Right lobe of liver (tissue), 4 donors: ENCODE measurements at regions not wholly inside any gene's neighbourhood (a gene's known extent, or its start where the extent isn't known, plus 50 kb on each side); places are given as distances from the start of the nearest gene placed in this dataset.

ENCODE experiments used
- POLR2A ChIP-seq: fragments of 450-650 bp; IDR thresholded peaks from one replicate; pipeline ENCODE4 v1.6.1; 2017; ENCODE audit warnings: antibody characterized with exemption, mild to moderate bottlenecking
- TF ChIP-seq, protein P1 (sequence below), 4 donors: fragments of 200-600 bp in 3 of 4; fragments of 450-650 bp in 1 of 4; IDR thresholded peaks; one replicate each; pipeline versions ENCODE4 v1.5.1 to v1.8.0; 2016 to 2022; ENCODE audit warnings: antibody characterized with exemption in 4 of 4, mild to moderate bottlenecking in 2 of 4
- donor health status: DM: no; HTN: no; CAD: no.
- donor health status: DM: no; HTN: no; CAD: no.
- donor health status: DM: no; HTN: yes; CAD: no.

DNA sequence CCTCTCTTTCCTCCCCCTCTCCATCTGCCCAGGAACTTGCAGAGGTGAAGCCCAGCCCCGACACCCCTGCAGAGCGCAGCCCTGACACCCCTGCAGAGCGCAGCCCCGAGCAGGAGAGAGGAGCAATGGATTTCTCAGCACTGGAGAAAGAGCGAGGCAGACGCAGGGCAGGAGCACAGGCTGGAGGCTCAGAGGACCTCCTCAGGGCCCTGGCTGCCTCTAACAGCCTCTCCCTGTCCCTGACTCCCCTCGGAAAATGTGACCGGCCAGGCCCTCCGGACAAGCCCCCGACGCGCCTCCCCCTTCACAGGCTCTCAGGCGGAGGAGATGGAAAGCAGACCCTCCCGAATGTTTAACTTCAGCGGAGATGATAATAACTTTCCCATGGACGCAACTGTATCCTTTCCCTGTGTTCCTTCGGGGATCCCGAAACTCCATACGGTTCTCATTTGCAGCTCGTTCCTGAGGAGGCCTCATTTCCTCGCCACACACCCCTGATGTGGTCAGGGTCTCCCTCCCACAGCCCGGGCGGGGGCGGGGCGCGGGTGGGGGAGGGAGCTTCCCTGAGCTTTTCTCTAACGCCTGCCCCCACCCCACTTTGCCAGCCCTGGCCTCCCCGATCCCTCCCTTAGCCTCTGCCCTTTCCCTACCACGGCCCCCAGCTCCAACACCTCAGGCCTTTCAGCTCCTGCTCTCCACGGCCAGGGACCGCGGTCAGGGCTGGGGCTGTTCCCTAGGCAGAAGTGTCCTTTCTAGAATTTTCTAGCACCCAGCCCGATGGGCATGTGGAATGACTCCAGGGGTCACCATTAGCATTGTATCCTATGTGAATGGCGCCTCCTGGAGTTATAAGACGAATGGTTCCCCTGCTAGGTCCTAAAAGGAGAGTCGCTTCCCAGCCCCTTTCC is 201.1 kb upstream of the BCOR start:
- TF ChIP-seq POLR2A, result no peak
- TF ChIP-seq, protein P1, sequence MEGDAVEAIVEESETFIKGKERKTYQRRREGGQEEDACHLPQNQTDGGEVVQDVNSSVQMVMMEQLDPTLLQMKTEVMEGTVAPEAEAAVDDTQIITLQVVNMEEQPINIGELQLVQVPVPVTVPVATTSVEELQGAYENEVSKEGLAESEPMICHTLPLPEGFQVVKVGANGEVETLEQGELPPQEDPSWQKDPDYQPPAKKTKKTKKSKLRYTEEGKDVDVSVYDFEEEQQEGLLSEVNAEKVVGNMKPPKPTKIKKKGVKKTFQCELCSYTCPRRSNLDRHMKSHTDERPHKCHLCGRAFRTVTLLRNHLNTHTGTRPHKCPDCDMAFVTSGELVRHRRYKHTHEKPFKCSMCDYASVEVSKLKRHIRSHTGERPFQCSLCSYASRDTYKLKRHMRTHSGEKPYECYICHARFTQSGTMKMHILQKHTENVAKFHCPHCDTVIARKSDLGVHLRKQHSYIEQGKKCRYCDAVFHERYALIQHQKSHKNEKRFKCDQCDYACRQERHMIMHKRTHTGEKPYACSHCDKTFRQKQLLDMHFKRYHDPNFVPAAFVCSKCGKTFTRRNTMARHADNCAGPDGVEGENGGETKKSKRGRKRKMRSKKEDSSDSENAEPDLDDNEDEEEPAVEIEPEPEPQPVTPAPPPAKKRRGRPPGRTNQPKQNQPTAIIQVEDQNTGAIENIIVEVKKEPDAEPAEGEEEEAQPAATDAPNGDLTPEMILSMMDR (IDR thresholded peaks at IDR 0.05), result no peak
